Smooth muscle cell (in vitro differentiated cells): ENCODE measurements at regions not wholly inside any gene's neighbourhood (a gene's known extent, or its start where the extent isn't known, plus 50 kb on each side); places are given as distances from the start of the nearest gene placed in this dataset.
A peak's percentile ranks its signal among the peaks of the same experiment; 100 is the strongest.

Source experiments
- DNase-seq: peaks from one replicate; lab custom pipeline; 2025; ENCODE audit not compliant: unreplicated experiment; lab: John Stamatoyannopoulos, UW
- H2AFZ ChIP-seq: fragments of 200-600 bp; sonication (generic); 2 replicates; pipeline ENCODE4 v1.6.0; 2016; ENCODE audit warnings: antibody characterized with exemption, low read depth, mild to moderate bottlenecking
- H3F3A ChIP-seq: fragments of 200-600 bp; sonication (generic); 2 replicates; pipeline ENCODE4 v1.6.0; 2017; ENCODE audit warnings: antibody characterized with exemption, low read depth
- H3K27ac ChIP-seq: fragments of 200-600 bp; sonication (generic); 2 replicates; pipeline ENCODE4 v1.5.1; 2016; ENCODE audit warnings: low read depth, mild to moderate bottlenecking
- H3K27me3 ChIP-seq: fragments of 200-600 bp; sonication (generic); 2 replicates; pipeline ENCODE4 v1.6.1; 2016; ENCODE audit warnings: low read depth, mild to moderate bottlenecking
- H3K36me3 ChIP-seq: fragments of 200-600 bp; sonication (generic); 2 replicates; pipeline ENCODE4 v1.5.1; 2016; ENCODE audit warnings: low read depth
- H3K4me1 ChIP-seq: fragments of 200-600 bp; sonication (generic); 2 replicates; pipeline ENCODE4 v1.5.1; 2016; ENCODE audit warnings: low read depth
- H3K4me2 ChIP-seq: fragments of 200-600 bp; sonication (generic); 2 replicates; pipeline ENCODE4 v1.6.0; 2016; ENCODE audit warnings: mild to moderate bottlenecking
- H3K4me3 ChIP-seq: fragments of 200-600 bp; sonication (generic); 2 replicates; pipeline ENCODE4 v1.5.1; 2016; ENCODE audit warnings: mild to moderate bottlenecking
- H3K79me2 ChIP-seq: fragments of 200-600 bp; sonication (generic); 2 replicates; pipeline ENCODE4 v1.6.0; 2016; ENCODE audit warnings: low read depth, mild to moderate bottlenecking
- H3K9ac ChIP-seq: fragments of 200-600 bp; sonication (generic); 2 replicates; pipeline ENCODE4 v1.6.0; 2016; ENCODE audit warnings: low read depth
- H3K9me3 ChIP-seq: fragments of 200-600 bp; sonication (generic); replicated peaks from 2 replicates; pipeline ENCODE4 v1.5.1; 2016; ENCODE audit warnings: low read depth
- H4K20me1 ChIP-seq: fragments of 200-600 bp; sonication (generic); 2 replicates; pipeline ENCODE4 v1.6.0; 2016; ENCODE audit warnings: low read depth
- WGBS: methylation state at CpG from one replicate; pipeline ENCODE4 v1.1.7; 2016; ENCODE audit warnings: low lambda C conversion rate; 5-methylcytosine and 5-hydroxymethylcytosine counted together
- TF ChIP-seq, protein P1 (sequence below): fragments of 200-600 bp; sonication (generic); IDR thresholded peaks from 2 replicates; pipeline ENCODE4 v1.5.1; 2017; ENCODE audit warnings: borderline replicate concordance, mild to moderate bottlenecking, antibody characterized with exemption; ENCODE audit not compliant: insufficient read depth, poor library complexity, severe bottlenecking

- H3K9me3 ChIP-seq, result no peaks in the 10 kb centered on the region
- no peak overlapping the region for H3K9ac ChIP-seq
- H3F3A ChIP-seq, result no peaks in the 10 kb centered on the region
- peak overlapping the region; percentile 36 for H3K27ac ChIP-seq
- H3K4me1 ChIP-seq, result peaks cover 4% of the 10 kb centered on the region
- H3K4me2 ChIP-seq, result peak overlapping the region; percentile 9
- no peak overlapping the region for H2AFZ ChIP-seq
- H3K79me2 ChIP-seq, result no peaks in the 10 kb centered on the region
- H3K4me3 ChIP-seq, result no peak overlapping the region
- H3K27me3 ChIP-seq, result peaks cover 23% of the 10 kb centered on the region
- no peaks in the 10 kb centered on the region for H4K20me1 ChIP-seq
- WGBS, result 77% methylated on average over 3 of the region's 3 CpGs
- TF ChIP-seq, protein P1, sequence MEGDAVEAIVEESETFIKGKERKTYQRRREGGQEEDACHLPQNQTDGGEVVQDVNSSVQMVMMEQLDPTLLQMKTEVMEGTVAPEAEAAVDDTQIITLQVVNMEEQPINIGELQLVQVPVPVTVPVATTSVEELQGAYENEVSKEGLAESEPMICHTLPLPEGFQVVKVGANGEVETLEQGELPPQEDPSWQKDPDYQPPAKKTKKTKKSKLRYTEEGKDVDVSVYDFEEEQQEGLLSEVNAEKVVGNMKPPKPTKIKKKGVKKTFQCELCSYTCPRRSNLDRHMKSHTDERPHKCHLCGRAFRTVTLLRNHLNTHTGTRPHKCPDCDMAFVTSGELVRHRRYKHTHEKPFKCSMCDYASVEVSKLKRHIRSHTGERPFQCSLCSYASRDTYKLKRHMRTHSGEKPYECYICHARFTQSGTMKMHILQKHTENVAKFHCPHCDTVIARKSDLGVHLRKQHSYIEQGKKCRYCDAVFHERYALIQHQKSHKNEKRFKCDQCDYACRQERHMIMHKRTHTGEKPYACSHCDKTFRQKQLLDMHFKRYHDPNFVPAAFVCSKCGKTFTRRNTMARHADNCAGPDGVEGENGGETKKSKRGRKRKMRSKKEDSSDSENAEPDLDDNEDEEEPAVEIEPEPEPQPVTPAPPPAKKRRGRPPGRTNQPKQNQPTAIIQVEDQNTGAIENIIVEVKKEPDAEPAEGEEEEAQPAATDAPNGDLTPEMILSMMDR, result no peak
- H3K36me3 ChIP-seq, result no peaks in the 10 kb centered on the region
- no peak for DNase-seq
These were observed 61.2 kb upstream of the NEO1 start for GRCh38 chr15:72991026-72991425.

DNA sequence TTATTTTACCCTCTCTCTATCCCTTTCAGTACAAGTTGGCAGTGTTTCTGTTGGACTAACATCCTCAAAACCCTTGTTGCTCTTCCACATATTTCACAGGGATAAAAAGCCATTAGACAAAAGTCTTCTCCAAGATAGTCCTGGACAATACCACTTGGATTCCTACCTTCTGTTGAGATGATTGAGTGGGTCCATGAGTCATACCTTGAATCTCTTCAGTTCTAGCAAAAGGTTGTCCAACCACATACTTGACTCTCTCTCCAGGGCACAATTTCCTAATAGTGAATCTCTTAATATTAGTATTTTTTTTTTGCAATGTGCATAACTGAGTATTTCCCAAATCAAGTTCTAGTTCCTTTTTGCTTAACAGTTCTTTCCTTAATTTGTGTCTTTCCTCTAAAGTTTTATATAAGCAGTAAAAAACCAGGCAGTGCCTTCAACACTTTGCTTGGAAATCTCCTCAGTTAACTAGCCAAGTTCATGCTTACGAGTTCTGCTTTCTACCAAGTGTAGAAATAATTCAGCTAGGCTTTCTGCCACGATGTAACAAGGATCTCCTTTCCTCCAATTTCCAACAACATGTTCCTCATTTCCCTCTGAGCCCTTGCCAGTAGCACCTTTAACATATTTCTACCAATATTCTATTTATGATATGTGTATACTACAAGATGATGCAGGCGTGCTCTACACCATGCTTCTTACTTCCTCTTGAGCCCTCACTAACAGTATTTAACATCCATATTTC is 68.3 kb upstream of the NEO1 start:
- no peaks in the 10 kb centered on the region for H3K36me3 ChIP-seq
- no peaks in the 10 kb centered on the region for H3K9me3 ChIP-seq
- no peaks in the 10 kb centered on the region for H3K79me2 ChIP-seq
- peaks cover 78% of the 10 kb centered on the region for H3K27me3 ChIP-seq
- H2AFZ ChIP-seq, result no peak overlapping the region
- H3K4me1 ChIP-seq, result no peaks in the 10 kb centered on the region
- H4K20me1 ChIP-seq, result no peaks in the 10 kb centered on the region
- no peak overlapping the region for H3K4me3 ChIP-seq
- no peak for DNase-seq
- H3F3A ChIP-seq, result no peaks in the 10 kb centered on the region
- no peak overlapping the region for H3K9ac ChIP-seq
- H3K27ac ChIP-seq, result no peak overlapping the region
- no peak overlapping the region for H3K4me2 ChIP-seq
- 88% methylated on average over 3 of the region's 3 CpGs for WGBS
- TF ChIP-seq, protein P1, result no peak

DNA sequence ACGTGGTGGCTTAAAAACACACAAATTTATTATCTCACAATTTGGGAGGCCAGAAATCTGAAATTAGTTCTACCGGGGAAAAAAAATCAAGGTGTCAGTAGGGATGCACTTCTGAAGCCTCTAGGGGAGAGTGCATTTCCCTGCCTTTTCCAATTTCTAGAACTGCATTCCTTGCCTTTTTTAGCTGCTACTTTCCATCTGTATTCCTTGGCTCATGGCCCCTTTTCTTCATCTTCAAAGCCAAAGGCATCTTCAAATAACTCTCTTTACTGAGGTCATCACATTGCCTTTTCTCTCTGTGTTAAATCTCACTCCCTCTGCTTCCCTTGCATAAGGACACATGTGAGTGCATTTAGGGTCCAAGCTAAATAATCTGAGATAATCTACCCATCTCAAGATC is 69.5 kb upstream of the NEO1 start:
- no peak overlapping the region for H3K4me2 ChIP-seq
- 79% methylated on average over 2 of the region's 2 CpGs for WGBS
- no peak for DNase-seq

More for the DNA sequence above, 69.5 kb upstream of the NEO1 start:
- Histone ChIP-seq H3K9me3 (no peaks in the 10 kb centered on the region), H3F3A (no peaks in the 10 kb centered on the region), H3K27me3 (peaks cover 83% of the 10 kb centered on the region), H4K20me1 (no peaks in the 10 kb centered on the region), H3K9ac (no peak overlapping the region), H3K4me3 (no peak overlapping the region), H2AFZ (no peak overlapping the region), H3K36me3 (no peaks in the 10 kb centered on the region), H3K79me2 (no peaks in the 10 kb centered on the region), H3K27ac (no peak overlapping the region), H3K4me1 (no peaks in the 10 kb centered on the region)
- TF ChIP-seq, protein P1, result no peak
